ENCODE measurements at regions not wholly inside any gene's neighbourhood (a gene's known extent, or its start where the extent isn't known, plus 50 kb on each side); places are given as distances from the start of the nearest gene placed in this dataset.

DNA sequence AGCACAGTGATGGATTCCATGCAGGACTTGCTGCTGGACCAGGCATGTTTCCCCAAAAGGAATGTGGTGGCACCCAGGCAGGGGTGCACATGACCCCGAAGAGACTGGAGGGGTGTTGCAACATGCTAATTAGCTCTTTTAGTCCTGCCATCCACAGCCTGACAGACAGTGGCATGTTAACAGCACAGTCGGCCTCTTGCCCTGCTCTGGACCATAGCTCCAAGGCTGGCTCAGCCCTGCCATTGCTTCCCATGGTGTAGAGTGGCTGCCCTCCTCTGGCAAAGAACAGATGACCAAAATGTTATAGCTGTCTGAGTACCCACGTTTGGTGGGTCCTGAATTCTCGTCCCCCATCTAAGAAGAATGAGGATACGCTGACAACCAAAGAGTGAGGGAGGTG is 736.4 kb upstream of the PTPRD start:
- Mint-ChIP-seq H3K4me3 (no peak overlapping the region), H3K4me1 (ENCODE audit: unreplicated experiment) (no peaks in the 10 kb centered on the region), H3K36me3 (no peaks in the 10 kb centered on the region), H3K9me3 (no peaks in the 10 kb centered on the region), H3K27me3 (no peaks in the 10 kb centered on the region), H3K27ac (no peak overlapping the region)
- TF ChIP-seq, protein P1, sequence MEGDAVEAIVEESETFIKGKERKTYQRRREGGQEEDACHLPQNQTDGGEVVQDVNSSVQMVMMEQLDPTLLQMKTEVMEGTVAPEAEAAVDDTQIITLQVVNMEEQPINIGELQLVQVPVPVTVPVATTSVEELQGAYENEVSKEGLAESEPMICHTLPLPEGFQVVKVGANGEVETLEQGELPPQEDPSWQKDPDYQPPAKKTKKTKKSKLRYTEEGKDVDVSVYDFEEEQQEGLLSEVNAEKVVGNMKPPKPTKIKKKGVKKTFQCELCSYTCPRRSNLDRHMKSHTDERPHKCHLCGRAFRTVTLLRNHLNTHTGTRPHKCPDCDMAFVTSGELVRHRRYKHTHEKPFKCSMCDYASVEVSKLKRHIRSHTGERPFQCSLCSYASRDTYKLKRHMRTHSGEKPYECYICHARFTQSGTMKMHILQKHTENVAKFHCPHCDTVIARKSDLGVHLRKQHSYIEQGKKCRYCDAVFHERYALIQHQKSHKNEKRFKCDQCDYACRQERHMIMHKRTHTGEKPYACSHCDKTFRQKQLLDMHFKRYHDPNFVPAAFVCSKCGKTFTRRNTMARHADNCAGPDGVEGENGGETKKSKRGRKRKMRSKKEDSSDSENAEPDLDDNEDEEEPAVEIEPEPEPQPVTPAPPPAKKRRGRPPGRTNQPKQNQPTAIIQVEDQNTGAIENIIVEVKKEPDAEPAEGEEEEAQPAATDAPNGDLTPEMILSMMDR (conservative IDR thresholded peaks at IDR 0.05), result no peak
- no peak for DNase-seq (ENCODE audit: extremely low spot score, unreplicated experiment)

DNA sequence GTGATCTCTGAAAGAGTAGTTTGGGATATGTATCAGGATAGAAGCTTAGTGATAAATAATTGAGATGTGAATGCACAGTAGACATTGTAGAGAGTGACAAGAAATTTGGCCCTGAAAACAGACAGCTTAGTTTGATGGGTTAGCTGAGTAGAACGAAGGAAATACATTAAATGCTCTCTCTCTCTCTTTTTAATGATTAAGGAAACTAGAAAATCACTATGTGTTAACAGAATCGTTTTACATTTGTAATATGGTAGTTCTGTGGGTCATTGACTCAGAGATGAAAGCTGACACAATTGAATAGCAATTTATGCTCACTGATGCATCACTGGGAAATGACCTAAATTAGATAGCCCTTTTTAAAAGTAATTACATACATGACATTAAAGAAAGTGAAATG is 739.8 kb upstream of the PTPRD start:
- no peaks in the 10 kb centered on the region for H3K9me3 Mint-ChIP-seq
- TF ChIP-seq, protein P1 (conservative IDR thresholded peaks at IDR 0.05), result no peak
- H3K27me3 Mint-ChIP-seq, result no peaks in the 10 kb centered on the region
- no peak overlapping the region for H3K4me3 Mint-ChIP-seq
- no peaks in the 10 kb centered on the region for H3K36me3 Mint-ChIP-seq
- no peaks in the 10 kb centered on the region for H3K4me1 Mint-ChIP-seq (ENCODE audit: unreplicated experiment)
- DNase-seq (ENCODE audit: extremely low spot score, unreplicated experiment), result no peak
- H3K27ac Mint-ChIP-seq, result no peak overlapping the region

DNA sequence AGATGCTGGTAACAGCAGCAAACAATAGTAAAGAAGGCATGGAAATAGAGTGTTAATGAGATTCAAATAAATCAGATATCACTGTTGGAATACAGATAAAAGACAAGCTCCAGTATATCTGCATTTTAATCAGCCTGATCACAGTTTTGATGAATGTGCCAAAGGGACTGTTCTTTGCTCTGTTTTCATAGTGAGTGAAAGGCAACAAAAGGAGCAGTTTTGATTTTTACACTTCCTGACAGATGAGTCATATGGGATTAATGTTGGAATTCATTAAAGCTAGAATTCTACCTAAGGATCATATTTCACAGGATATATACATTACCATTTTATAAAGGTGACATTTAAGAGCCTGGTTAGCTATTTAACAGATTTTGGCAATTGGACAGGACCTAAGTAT is 743.3 kb upstream of the PTPRD start:
- Mint-ChIP-seq H3K27ac (no peak overlapping the region), H3K9me3 (no peaks in the 10 kb centered on the region), H3K36me3 (no peaks in the 10 kb centered on the region), H3K27me3 (no peaks in the 10 kb centered on the region), H3K4me3 (no peak overlapping the region), H3K4me1 (ENCODE audit: unreplicated experiment) (no peaks in the 10 kb centered on the region)
- TF ChIP-seq, protein P1 (conservative IDR thresholded peaks at IDR 0.05), result no peak
- DNase-seq (ENCODE audit: extremely low spot score, unreplicated experiment), result no peak

DNA sequence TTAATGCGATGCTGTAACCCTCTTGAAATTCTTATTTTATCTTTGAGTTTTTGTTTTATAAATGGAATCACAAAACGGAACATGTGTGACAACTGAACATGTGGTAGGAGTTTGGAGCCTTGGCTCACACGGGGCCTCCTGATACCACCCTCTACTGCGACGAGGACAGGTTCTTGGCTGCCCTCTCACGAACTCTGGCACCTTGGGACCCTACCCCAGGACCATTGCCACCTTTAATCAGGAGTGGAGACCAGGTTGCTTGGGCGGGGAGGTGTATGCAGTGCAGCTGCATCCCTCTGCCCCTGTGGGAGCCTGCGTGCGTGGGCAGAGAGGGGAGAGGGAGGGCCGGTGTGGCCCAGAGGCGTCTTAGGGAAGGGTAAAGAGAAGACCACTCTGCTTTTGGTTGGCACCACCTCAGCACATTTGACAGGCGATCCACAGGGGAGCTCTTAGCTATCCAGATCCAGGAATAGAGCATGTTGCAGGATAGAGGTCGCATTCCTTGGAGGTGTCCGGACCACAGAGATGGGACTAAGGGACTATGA is 753.9 kb upstream of the PTPRD start:
- TF ChIP-seq, protein P1 (conservative IDR thresholded peaks at IDR 0.05), result no peak
- Mint-ChIP-seq H3K9me3 (no peaks in the 10 kb centered on the region), H3K36me3 (no peaks in the 10 kb centered on the region), H3K4me3 (no peak overlapping the region), H3K27ac (no peak overlapping the region), H3K4me1 (ENCODE audit: unreplicated experiment) (no peaks in the 10 kb centered on the region), H3K27me3 (no peaks in the 10 kb centered on the region)
- no peak for DNase-seq (ENCODE audit: extremely low spot score, unreplicated experiment)

DNA sequence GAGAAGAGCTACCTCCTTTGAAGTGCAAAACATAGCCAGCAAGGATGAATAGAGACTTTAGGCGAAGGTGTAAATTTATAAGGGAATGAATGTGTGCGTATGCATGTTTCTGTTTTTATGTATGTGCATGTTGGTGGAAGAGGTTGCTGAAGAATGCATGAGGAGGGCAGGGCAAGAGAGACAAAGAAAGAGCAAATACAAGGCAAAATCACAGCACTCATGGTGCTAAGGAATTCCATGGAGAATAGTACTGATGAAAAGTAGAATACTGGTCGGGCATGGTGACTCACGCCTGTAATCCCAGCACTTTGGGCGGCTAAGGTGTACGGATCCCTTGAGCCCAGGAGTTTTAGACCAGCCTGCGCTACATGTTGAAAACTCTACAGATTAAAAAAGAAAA is 762.1 kb upstream of the PTPRD start:
- H3K4me3 Mint-ChIP-seq, result no peak overlapping the region
- H3K9me3 Mint-ChIP-seq, result no peaks in the 10 kb centered on the region
- TF ChIP-seq, protein P1 (conservative IDR thresholded peaks at IDR 0.05), result no peak
- H3K36me3 Mint-ChIP-seq, result no peaks in the 10 kb centered on the region
- DNase-seq (ENCODE audit: extremely low spot score, unreplicated experiment), result no peak
- no peaks in the 10 kb centered on the region for H3K27me3 Mint-ChIP-seq
- no peaks in the 10 kb centered on the region for H3K4me1 Mint-ChIP-seq (ENCODE audit: unreplicated experiment)
- no peak overlapping the region for H3K27ac Mint-ChIP-seq

DNA sequence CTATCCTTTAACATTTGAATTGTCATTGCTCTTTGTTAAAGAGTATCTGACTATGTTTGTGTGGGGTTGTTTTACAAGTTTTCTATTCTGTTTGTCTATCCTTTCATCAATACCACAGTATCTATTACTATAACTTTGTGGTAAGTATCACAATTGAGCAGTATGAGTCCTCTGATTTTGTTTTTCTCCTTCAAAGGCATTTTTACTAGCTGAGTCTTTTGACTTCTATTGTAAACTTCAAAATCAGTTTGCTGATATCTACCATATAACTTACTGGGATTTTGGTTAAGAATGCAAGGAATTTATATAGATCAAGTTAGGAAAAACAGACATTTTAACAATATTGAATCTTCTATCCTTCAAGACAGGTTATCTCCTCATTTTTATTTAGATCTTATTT is 789.8 kb upstream of the PTPRD start:
- TF ChIP-seq, protein P1 (conservative IDR thresholded peaks at IDR 0.05), result no peak
- H3K9me3 Mint-ChIP-seq, result no peaks in the 10 kb centered on the region
- no peak overlapping the region for H3K27ac Mint-ChIP-seq
- DNase-seq (ENCODE audit: extremely low spot score, unreplicated experiment), result no peak
- no peak overlapping the region for H3K4me3 Mint-ChIP-seq
- H3K36me3 Mint-ChIP-seq, result no peaks in the 10 kb centered on the region
- H3K4me1 Mint-ChIP-seq (ENCODE audit: unreplicated experiment), result no peaks in the 10 kb centered on the region
- H3K27me3 Mint-ChIP-seq, result no peaks in the 10 kb centered on the region

Measured in type B pancreatic cell (in vitro differentiated cells).